HG02884 (cell line): ENCODE measurements at regions not wholly inside any gene's neighbourhood (a gene's known extent, or its start where the extent isn't known, plus 50 kb on each side); places are given as distances from the start of the nearest gene placed in this dataset.

ENCODE experiments used
- ATAC-seq: cut with Tn5 transposase; IDR thresholded peaks from one replicate; pipeline ENCODE4 v1.9.1; 2021; ENCODE audit warnings: mild to moderate bottlenecking, moderate library complexity; ENCODE audit not compliant: unreplicated experiment

DNA sequence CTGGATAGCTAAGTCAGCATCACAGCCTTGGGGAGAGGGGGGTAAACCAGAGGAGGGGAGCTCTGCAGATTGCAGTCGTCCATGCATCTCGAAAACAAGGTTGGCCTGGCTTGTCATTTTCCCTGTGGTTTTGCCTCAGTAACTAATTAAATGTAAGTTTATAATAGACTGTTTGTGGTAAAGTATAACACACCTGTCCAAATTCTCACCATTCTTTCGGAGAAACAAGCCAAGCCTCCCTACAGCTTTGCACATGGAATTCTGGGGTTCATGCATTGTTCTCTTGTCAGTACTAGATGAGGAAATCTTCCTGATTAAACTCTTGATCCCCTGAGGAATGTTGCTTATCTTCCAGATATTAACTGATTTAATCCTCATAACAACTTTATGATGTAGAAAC is 1065.2 kb upstream of the FAM98A start:
- no peak for ATAC-seq

DNA sequence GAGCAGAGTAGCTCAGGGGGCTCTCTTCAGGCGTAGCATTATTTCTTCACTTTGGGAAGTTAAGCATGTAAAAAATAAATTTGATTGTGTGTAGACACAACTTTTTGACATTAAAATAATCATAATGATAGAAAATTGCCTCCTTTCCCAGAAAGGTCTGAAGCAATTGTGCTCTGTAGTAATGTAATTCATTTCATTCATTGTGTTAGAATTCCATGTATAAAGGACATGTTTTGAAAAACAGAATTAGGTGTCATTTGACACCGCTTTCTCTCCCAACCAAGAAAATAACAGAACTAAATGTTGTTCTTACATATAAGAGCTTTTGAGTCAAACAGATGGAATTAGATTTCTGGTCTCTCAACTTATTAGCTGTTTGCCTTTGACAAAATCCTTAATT is 1064.2 kb upstream of the FAM98A start:
- no peak for ATAC-seq

DNA sequence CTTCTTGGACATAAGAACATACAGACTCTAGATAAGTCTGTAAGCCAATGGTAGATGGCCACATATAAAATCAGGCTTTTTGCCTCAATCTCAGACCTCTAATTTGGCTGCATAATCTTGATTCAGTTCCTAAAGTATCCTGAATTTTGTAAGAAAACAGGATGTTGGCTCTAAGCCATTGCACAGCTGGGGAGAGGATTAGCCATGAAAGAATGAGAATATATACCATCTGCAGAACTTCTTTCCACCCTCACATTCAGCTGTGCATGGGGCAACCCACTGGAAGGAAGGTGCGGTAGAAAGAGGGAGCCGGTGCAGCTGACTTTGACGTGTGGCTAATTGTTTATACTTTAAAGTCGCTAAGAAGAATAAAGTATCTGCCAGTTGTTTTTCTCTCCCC is 1061.6 kb upstream of the FAM98A start:
- ATAC-seq, result no peak

DNA sequence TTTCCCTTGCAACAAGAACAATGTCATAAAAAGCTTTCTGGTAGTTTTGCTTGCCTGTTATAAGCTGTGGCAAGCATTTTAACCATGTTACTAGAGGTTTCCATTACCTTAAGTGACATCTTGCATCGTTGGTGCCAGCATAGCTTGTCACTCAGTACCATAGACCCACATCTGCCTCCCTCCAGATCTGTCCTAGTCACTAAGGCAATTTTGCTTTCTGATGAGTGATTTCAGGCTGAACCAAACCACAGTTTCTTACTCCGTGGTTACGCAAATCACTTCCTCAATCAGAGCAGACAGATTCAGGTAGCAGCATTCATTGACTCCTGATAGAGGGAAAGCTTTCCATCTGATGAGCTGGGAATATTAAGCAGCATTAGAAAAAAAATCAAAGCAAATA is 1057.5 kb upstream of the FAM98A start:
- no peak for ATAC-seq

DNA sequence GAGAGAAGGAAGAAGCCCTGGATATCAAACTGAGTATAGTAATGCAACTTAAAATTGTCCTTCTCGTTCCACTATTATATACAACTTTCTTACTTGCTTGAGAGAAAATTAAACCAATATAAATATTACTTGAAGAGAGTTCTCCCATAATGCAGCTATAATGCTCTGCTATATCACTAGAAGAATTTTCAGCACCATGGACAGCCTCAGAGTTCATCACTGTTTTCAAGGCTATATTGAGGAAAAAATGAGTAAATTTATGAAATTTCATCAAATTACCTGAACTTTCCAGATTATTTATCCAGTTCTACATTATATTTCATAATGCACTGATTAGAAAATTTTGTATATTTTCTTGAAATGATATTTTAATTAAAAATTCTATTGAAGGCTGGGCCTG is 1053.5 kb upstream of the FAM98A start:
- no peak for ATAC-seq

DNA sequence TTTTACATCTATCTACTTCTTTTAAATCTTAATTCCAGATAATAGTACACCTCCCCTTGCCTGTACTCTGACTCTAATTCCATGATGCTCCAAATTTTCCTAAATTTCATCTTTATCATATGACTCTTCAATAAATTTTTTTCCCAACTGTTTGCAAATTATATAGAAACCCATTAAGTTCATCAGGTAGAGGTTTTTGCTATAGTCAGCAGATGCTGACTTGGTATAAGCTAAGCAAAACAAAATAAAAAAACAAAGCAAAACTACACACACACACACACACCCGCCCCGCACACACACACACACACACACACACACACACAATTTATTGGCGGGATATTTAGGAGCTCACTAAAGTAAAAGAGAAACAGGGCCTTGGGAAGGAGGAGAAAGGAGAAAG is 1047.8 kb upstream of the FAM98A start:
- no peak for ATAC-seq

DNA sequence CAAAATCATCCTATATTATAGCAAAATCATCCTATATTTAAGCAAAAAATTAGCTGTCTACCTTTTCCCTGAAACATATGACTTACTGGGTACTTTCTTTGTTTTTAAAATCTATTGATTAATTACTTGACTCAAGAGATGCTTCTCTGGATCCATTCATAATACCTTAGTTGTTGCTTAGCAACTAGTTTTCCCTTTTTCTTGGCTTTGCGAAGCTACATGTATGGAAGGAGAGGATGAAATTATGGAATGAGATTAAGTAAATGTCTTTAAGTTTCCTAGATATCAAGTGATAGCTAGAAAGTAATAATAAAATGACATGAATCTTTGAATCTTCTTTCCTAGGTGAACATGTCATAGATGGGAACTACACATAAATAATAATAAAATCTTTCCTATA is 1033.2 kb upstream of the FAM98A start:
- no peak for ATAC-seq

DNA sequence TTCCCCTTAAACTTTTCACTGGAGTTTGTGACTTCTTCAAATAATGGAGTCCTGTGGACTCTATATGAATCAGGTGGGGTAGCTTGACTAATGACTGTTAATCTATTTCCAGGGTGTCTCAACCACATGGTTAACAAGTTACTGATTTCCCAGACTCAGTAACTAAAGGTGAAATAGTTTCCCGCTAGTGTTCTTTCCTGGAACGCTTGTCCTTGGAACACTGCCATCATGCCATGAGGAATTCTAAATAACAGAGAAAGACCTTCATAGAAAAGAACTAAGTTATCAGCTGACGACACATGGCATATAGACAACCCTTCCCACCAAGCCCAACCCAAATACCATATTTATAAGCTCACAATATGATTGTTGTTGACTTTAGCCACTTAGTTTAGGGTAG is 1027.9 kb upstream of the FAM98A start:
- no peak for ATAC-seq

DNA sequence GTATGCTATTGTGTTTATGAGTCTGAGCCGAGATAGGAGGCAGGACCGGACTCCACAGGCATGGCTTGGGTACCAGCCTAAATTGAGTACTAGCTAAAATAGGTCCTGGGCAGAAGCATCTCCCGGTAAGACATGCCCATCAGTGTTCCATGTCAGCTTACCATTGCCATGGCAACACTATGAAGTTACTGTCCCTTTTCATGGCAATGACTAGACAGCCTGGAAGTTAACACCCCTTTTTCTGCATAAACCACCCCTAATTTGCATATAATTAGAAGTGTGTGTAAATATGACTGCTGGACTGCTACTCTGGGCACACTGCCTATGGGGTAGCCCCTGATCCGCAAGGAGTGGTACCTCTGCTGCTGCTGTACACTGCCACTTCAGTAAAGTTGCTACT is 1005.1 kb upstream of the FAM98A start:
- no peak for ATAC-seq

DNA sequence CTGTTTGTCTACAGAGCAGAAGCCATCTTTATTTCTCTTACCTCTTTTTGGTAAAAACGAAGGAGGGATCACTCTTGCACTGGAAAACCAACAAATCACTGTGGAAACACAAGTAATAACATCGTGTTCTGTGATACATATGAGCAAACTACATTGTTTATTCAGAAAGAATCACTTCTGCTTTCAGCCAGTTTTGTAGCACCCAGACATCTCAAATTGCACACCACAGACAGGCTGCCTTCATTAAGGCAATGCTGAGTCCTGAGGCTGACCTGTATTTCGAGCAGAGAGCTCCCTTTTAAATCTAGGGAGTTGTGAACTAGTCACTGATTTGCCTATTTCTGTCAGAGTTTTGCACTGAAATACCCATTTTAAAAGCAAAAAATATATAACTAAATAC is 1003.2 kb upstream of the FAM98A start:
- no peak for ATAC-seq

DNA sequence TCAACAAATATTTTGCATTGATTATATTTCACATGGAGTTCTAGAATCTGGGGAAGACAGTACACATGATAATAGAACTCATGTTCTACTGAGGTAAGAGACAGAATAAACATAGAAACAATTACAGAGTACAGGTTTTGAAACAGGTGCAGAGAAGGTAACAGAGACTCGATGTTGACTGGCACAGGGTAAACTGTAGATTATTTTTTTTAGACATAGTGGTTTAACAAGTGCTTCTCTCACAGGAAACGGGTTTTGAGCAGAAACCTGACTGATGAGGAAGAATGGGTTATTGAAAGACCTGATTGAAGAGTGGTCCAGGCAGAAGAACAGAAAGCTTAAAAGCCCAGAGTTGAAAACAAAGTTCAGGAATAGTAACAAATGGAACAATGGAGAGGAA is 1002.5 kb upstream of the FAM98A start:
- no peak for ATAC-seq

DNA sequence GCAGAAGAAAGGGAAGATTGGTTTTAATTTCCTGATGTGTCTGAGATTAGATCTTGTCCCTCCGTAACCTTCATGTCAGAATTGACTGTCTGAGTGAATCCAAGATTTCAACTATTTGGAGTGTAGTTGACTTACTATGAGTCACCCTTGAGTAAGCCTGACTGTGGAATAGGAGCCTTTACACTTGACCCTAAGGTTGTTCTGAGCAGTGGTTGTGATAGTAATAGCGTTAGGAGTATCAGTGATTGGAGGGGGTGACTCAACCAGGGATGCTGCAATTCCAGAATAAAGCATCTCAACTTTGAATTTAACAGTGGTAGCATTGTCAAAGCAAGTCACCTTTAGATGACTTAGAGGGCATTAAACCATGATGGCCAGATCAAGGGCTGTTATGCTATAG is 979.5 kb upstream of the FAM98A start:
- no peak for ATAC-seq

DNA sequence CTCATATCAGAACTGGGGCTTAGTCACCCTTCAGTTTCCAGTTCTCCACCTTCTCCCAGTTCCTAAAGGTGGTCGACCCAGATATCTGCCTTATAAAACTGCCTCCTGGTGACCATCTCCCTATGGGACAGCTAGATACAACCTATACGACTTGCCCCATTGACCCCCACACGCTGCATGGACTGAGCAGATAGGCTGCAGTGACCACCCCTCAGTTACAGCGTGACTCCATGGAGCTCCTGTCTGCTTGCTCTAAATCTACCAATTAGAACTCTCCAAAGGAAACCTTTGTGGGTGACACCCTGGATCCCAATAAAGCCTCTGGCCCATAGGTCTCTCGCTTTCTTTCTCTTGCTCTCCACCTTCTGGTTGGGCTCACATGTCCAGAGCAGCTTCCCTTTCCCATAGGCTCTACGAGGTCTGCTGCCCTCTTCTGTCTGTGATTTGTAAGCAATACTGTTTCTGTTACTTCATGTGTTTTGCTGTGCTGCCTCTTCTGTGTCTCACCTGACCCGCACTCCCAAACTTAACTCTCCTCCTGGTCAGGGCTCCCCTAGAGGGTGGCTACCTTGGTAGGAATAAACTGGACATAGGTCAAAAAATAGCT is 971.3 kb upstream of the FAM98A start:
- no peak for ATAC-seq

DNA sequence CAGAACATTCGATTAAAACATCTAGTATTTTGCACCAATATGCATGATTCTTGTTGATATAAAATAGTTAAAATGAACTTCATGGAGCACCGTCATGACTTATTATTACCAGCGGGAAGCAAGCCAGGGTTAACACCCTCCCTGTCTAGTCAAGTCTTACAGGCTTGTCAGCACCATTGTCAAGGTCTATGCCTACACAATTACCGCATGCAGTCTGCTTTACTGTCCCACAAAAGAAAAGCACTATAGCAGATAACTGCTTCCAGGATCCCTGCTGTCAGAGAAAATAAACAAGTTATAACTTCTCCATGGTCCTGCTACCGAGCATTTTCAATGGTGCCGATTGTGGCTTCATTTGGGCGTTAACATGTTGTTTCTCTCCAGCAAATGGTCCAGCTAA is 968.0 kb upstream of the FAM98A start:
- no peak for ATAC-seq

DNA sequence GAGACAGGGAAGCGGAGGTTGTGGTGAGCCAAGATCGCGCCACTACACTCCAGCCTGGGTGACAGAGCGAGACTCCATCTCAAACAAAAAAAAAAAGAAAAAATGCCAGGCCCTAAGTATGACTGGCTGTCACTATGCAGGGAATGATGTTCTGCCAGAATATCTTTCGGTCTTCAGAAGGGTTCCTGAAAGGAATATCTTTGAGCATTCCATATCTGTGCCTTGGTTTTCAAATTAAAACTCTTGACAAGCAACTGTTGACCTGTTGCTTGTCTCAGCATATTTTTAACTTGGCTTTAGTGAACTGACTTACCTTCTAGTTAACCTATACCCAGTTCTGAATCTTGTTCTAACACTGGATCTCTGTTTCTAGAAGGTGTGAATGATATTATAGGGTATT is 953.2 kb upstream of the FAM98A start:
- no peak for ATAC-seq

DNA sequence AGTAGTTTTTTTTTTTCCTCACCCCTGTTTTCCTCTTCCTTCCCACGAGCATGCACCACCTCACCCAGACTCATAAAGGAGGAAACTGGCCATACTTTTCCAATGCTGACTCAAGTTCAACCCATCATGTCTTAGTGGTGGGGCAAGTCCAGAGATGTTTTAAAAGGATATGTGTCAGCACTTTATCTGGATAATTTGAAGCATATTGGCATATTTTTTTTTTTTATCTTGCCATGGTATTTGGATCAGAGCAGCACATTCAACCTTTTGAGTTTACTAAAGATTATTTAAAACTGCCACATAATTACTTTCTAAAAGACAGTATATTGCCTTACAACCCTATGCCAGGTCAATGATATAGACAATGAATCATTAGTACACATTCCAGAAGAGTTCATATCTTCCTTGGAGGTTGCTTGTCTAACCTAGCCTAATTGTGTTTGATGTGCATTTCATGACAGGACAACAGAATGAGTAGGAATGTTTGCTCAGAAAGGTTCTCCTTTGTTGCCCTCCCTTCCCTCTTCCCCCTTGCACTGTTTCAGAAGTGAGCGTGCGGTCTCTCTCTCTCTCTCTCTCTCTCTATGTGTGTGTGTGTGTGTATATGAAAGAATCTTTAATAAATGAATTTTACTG is 950.7 kb upstream of the FAM98A start:
- ATAC-seq, result no peak

DNA sequence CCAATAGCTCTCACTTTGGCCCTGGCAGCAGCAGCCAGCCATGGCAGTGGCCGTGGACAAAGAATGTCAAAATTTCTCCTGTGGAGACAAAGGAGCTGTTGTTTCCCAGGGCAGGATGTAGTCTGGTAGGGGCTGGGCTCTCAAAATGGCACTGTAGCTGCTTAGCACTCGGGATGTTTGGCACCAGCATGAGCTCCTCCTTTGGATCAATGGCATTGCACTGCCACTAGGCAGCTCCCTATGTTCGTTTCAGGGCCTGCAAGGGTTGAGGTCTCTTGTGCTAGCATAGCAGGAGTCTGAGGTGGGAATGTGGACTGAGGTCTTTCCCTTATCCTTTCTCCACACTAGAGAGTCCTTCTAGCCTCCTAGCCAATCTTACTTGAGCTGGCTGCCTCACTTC is 948.8 kb upstream of the FAM98A start:
- ATAC-seq, result no peak

DNA sequence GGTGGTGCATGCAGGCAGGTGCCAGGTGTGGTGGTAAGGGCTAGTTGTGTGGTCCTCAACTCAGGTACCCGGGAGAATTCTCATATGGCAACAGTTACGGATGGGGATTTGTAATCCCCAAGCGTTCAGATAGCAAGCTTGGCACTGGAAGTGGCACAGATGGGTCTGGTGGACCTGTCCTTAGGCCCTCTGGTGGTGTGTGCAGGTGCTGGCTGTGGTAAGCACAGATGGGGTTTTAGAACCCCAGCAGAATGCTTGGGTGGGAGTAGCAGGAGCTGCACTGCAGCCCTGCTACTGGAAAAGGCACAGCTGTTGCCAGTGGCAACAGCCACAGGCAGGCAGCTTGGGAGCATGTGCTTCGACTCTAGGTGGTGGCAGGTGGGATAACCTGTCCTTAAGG is 948.2 kb upstream of the FAM98A start:
- no peak for ATAC-seq

DNA sequence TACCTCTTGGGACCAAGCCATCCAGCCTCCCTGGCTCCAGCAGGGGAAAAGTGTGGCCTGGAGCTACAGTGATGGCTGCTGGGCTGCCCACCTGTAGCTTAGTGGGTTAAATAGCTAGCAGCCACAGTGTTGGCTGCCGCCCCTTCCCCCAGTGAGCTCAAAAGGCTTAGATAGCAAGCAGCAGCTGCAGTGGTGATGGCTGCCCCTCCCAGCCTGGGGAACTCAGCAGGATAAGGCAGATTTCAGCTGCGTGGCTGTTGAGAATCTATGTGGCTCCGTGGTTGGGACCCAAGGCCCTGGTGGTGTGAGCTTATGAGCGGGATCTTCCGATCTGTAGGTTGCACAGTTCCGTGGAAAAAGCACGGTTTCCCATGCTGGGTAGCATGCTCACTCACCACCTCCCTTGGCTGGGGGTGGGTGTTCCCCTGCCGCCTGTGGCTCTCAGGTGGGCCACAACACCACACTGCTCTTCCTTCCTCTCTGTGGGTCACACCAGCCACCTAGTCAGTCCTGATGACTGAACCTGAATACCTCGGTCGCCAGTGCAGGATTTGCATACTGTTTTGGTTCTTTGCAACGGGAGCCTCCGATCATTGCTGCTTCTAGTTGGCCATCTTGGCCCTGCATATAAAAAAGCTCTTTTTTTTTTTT is 946.5 kb upstream of the FAM98A start:
- ATAC-seq, result no peak

DNA sequence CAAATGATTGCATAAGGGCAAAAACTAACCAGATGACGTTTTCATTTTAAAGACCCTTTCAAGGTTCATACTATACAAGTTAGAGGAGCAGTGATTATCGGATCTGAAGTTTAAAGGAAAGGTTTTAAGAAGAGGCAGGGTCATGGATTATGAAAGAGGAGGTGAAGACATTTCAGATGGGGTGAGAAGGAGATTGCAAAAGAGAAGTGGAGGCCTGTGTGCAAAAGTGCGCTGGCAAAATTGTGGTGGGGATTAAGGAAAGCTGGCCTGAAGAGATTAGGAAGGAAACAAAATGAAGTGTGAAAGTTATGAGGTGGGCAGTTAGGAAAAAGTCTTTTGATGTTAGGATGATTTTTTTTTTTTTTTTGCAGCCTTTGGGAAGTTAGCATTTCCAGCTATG is 935.7 kb upstream of the FAM98A start:
- ATAC-seq, result no peak

DNA sequence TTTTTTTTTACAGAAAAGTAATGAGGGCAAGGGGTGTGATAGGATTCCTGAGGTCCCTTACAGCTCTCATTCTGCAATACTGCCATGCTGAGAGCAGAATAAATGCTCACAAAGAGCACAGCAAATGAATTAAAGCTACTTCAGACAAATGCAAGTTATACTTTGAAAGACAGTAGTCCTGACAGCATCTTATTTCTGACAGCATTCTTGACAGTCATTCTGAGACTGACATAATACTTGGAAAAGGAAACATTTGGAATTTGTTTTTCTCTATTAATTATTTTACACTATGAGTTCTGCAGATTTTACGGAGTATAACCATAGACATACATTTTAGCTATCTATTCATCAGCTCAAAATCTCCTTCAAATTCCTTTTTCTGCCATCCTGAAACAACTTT is 935.2 kb upstream of the FAM98A start:
- ATAC-seq, result no peak

DNA sequence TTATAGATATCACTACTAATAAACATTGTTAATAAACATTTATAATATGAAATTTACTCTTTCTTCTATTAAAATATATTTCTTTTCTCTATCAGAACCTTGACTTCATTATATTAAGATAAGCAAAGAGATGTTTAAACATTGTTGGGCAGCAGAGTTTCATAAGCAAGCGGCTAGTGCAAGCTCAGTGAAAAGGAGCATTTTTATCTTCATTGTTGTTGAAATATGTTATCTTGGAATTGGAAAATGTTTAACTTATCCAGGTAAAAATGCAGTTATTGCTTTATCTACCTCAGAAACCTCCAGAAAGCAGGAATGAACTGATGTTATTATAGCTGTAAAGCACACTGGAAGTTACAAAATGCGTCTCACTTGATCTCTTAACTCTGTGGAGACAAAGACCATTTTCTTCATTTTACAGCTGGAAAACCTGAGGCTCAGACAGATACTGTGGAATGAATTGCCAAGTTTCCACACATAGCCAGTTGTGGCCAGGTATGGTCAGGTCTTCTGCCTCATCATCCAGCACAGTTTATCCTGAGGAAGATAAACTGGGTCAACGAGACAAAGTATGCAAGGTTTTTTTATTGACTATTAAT is 934.6 kb upstream of the FAM98A start:
- no peak for ATAC-seq
